Pancreas (tissue), 10 donors: ENCODE measurements at regions not wholly inside any gene's neighbourhood (a gene's known extent, or its start where the extent isn't known, plus 50 kb on each side); places are given as distances from the start of the nearest gene placed in this dataset.

Experiments
- ATAC-seq, 4 donors: fragments of 200-7000 bp; cut with Tn5 transposase; one replicate each; pipeline versions ENCODE4 v1.8.0 to v1.9.1; 2020; ENCODE audit warnings: mild to moderate bottlenecking in 4 of 4, moderate library complexity in 4 of 4
- DNase-seq, 6 donors: peaks; one replicate each; pipeline ENCODE4 v3.0.0-alpha.2; 2020
- FAIRE-seq: peaks from 2 replicates; lab custom pipeline; 2012; peaks lifted over from hg19 to GRCh38; lab: Jason Lieb, UNC
- H3K27ac ChIP-seq, 4 donors: fragments of 200-600 bp; sonication (generic); 1 replicate in 3 of 4; 2 replicates in 1 of 4; pipeline versions ENCODE4 v1.5.0 to v1.8.0; 2020
- H3K27me3 ChIP-seq, 4 donors: fragments of 200-600 bp; one replicate each; pipeline ENCODE4 v1.8.0; 2021
- H3K36me3 ChIP-seq, 3 donors: fragments of 200-600 bp; sonication (generic) in 1 of 3; one replicate each; pipeline versions ENCODE4 v1.5.0 to v1.8.0; 2020 to 2021
- H3K4me1 ChIP-seq, 3 donors: fragments of 200-600 bp; one replicate each; pipeline ENCODE4 v1.8.0; 2021
- H3K4me3 ChIP-seq, 4 donors: fragments of 200-600 bp; sonication (generic) in 2 of 4; one replicate each; pipeline versions ENCODE4 v1.5.0 to v1.8.0; 2020 to 2021
- H3K9me3 ChIP-seq, 4 donors: fragments of 200-600 bp; one replicate each; pipeline ENCODE4 v1.8.0; 2021
- CTCF ChIP-seq, 4 donors: fragments of 200-600 bp; sonication (generic) in 3 of 4; IDR thresholded peaks; one replicate each; pipeline versions ENCODE4 v1.5.0 to v1.8.0; 2021; ENCODE audit warnings: antibody characterized with exemption in 4 of 4
- WGBS, 2 donors: extraction: QIAGEN DNeasy Blood & Tissue Kit; methylation state at CpG; one replicate each; pipeline ENCODE4 v1.1.7; 2013; 5-methylcytosine and 5-hydroxymethylcytosine counted together
- intact Hi-C, 3 donors: fragments of 100-400 bp; cut with DNase I; formaldehyde crosslinking; loops; one replicate each; pipeline versions ENCODE4 v1.11.1 to v1.14.2; 2022
- donor health status: healthy with polysubstance abuse.
- donor health status: DM: no; HTN: no; CAD: no; lungs with moderate emphysema.
- donor health status: DM: no; HTN: no; CAD: no.
- donor health status: control.
- donor health status: control.
- donor health status: Bipolar disorder and iron deficiency.
- donor health status: DM: yes; HTN: yes; CAD: no.
- donor health status: DM: no; HTN: no; CAD: no.
- donor health status: DM: no; HTN: no; CAD: no.
- donor health status: DM: yes; HTN: yes; CAD: no.

GRCh38 chr18:78661316-78661715, 318.3 kb upstream of the SALL3 start:
- WGBS, 2 donors = 61 to 71% methylated on average over 9 of the region's 9 CpGs
- no peak for DNase-seq
- ATAC-seq = no peak

GRCh38 chr18:78662879-78663278, 316.7 kb upstream of the SALL3 start:
- Histone ChIP-seq H3K9me3 (no peaks in the 10 kb centered on the region), H3K4me1 (no peaks in the 10 kb centered on the region), H3K36me3 (no peaks in the 10 kb centered on the region), H3K4me3 (no peak overlapping the region), H3K27ac (no peak overlapping the region), H3K27me3 (no peaks in the 10 kb centered on the region)
- FAIRE-seq = no peak
- no peak for TF ChIP-seq CTCF (IDR thresholded peaks at IDR 0.05)
- intact Hi-C loops = no loop called here
- DNase-seq = no peak
- no peak for ATAC-seq
- 59 to 68% methylated on average over 9 of the region's 9 CpGs for WGBS, 2 donors

More at GRCh38 chr18:78661316-78661715, 318.3 kb upstream of the SALL3 start:
- no peak for TF ChIP-seq CTCF (IDR thresholded peaks at IDR 0.05)
- Histone ChIP-seq H3K27ac (no peak overlapping the region), H3K36me3 (no peaks in the 10 kb centered on the region), H3K9me3 (no peaks in the 10 kb centered on the region), H3K27me3 (no peaks in the 10 kb centered on the region), H3K4me1 (no peaks in the 10 kb centered on the region), H3K4me3 (no peak overlapping the region)
- no peak for FAIRE-seq
- intact Hi-C loops = no loop called here

GRCh38 chr18:78664048-78664447, 315.6 kb upstream of the SALL3 start:
- FAIRE-seq = no peak
- 61 to 65% methylated on average over 13 of the region's 13 CpGs for WGBS, 2 donors
- intact Hi-C loops = no loop called here
- TF ChIP-seq CTCF (IDR thresholded peaks at IDR 0.05) = no peak
- no peaks in the 10 kb centered on the region for H3K4me1 ChIP-seq
- ATAC-seq = no peak
- H3K27ac ChIP-seq = no peak overlapping the region
- DNase-seq = no peak
- H3K36me3 ChIP-seq = no peaks in the 10 kb centered on the region
- no peak overlapping the region for H3K4me3 ChIP-seq
- no peaks in the 10 kb centered on the region for H3K9me3 ChIP-seq
- H3K27me3 ChIP-seq = no peaks in the 10 kb centered on the region

- intact Hi-C loops = no loop called here
- no peak for TF ChIP-seq CTCF (IDR thresholded peaks at IDR 0.05)
These were observed 314.8 kb upstream of the SALL3 start for GRCh38 chr18:78664848-78665247.

GRCh38 chr18:78665644-78666043, 314.0 kb upstream of the SALL3 start:
- 74 to 83% methylated on average over 10 of the region's 10 CpGs for WGBS, 2 donors
- Histone ChIP-seq H3K4me3 (no peak overlapping the region), H3K27ac (no peak overlapping the region), H3K36me3 (no peaks in the 10 kb centered on the region), H3K4me1 (no peaks in the 10 kb centered on the region), H3K27me3 (no peaks in the 10 kb centered on the region), H3K9me3 (no peaks in the 10 kb centered on the region)
- intact Hi-C loops = no loop called here
- no peak for TF ChIP-seq CTCF (IDR thresholded peaks at IDR 0.05)
- ATAC-seq (no peak), DNase-seq (no peak), FAIRE-seq (no peak)

More at GRCh38 chr18:78664848-78665247, 314.8 kb upstream of the SALL3 start:
- FAIRE-seq (no peak), DNase-seq (no peak), ATAC-seq (no peak)
- no peaks in the 10 kb centered on the region for H3K27me3 ChIP-seq
- WGBS, 2 donors = 79 to 82% methylated on average over 5 of the region's 5 CpGs
- H3K4me3 ChIP-seq = no peak overlapping the region
- H3K27ac ChIP-seq = no peak overlapping the region
- H3K4me1 ChIP-seq = no peaks in the 10 kb centered on the region
- no peaks in the 10 kb centered on the region for H3K9me3 ChIP-seq
- no peaks in the 10 kb centered on the region for H3K36me3 ChIP-seq
